ENCODE measurements at regions not wholly inside any gene's neighbourhood (a gene's known extent, or its start where the extent isn't known, plus 50 kb on each side); places are given as distances from the start of the nearest gene placed in this dataset.

- H3K4me1 ChIP-seq (ENCODE audit: control insufficient read depth, low read length), result no peaks in the 10 kb centered on the region
- H3K27ac ChIP-seq (ENCODE audit: low read depth, low read length), result no peak overlapping the region
- H3K79me2 ChIP-seq (ENCODE audit: control insufficient read depth, low read length), result no peaks in the 10 kb centered on the region
- no peaks in the 10 kb centered on the region for H3K36me3 ChIP-seq (ENCODE audit: control insufficient read depth, low read length)
- H3F3A ChIP-seq (ENCODE audit: control insufficient read depth, insufficient read depth), result no peaks in the 10 kb centered on the region
- H3K4me3 ChIP-seq (ENCODE audit: low read length), result no peak overlapping the region
- no peak overlapping the region for H3K4me2 ChIP-seq (ENCODE audit: low read length)
- TF ChIP-seq EZH2phosphoT487 (IDR thresholded peaks at IDR 0.05; ENCODE audit: borderline replicate concordance, low read length) (no peak), CTCF (IDR thresholded peaks at IDR 0.05; ENCODE audit: low read depth, low read length, poor library complexity, severe bottlenecking) (no peak)
- H3K9me2 ChIP-seq (replicated peaks; ENCODE audit: control insufficient read depth, low read length), result no peaks in the 10 kb centered on the region
- no peaks in the 10 kb centered on the region for H4K20me1 ChIP-seq (ENCODE audit: control insufficient read depth, insufficient read depth, low read depth, low read length)
- H3K27me3 ChIP-seq (ENCODE audit: control insufficient read depth, low read length), result peaks cover 3% of the 10 kb centered on the region; the same call in 1 of the 2 replicates
- no peaks in the 10 kb centered on the region for H3K9me3 ChIP-seq (ENCODE audit: control insufficient read depth, insufficient read depth, low read length)
Measured at GRCh38 chr3:30286811-30287210, 319.6 kb upstream of the TGFBR2 start.

GRCh38 chr3:30288830-30289229 is 317.6 kb upstream of the TGFBR2 start:
- Histone ChIP-seq H3K9me3 (ENCODE audit: control insufficient read depth, insufficient read depth, low read length) (no peaks in the 10 kb centered on the region), H3F3A (ENCODE audit: control insufficient read depth, insufficient read depth) (no peaks in the 10 kb centered on the region), H3K9me2 (replicated peaks; ENCODE audit: control insufficient read depth, low read length) (no peaks in the 10 kb centered on the region), H4K20me1 (ENCODE audit: control insufficient read depth, insufficient read depth, low read depth, low read length) (no peaks in the 10 kb centered on the region), H3K79me2 (ENCODE audit: control insufficient read depth, low read length) (no peaks in the 10 kb centered on the region), H3K4me2 (ENCODE audit: low read length) (no peak overlapping the region), H3K4me1 (ENCODE audit: control insufficient read depth, low read length) (peaks cover 4% of the 10 kb centered on the region; the same call in 1 of the 2 replicates), H3K27ac (ENCODE audit: low read depth, low read length) (no peak overlapping the region), H3K27me3 (ENCODE audit: control insufficient read depth, low read length) (peaks cover 3% of the 10 kb centered on the region; the same call in 1 of the 2 replicates), H3K36me3 (ENCODE audit: control insufficient read depth, low read length) (no peaks in the 10 kb centered on the region), H3K4me3 (ENCODE audit: low read length) (no peak overlapping the region)
- TF ChIP-seq EZH2phosphoT487 (IDR thresholded peaks at IDR 0.05; ENCODE audit: borderline replicate concordance, low read length) (no peak), CTCF (IDR thresholded peaks at IDR 0.05; ENCODE audit: low read depth, low read length, poor library complexity, severe bottlenecking) (no peak)

GRCh38 chr3:30289324-30289723 is 317.1 kb upstream of the TGFBR2 start:
- no peaks in the 10 kb centered on the region for H4K20me1 ChIP-seq (ENCODE audit: control insufficient read depth, insufficient read depth, low read depth, low read length)
- H3K9me3 ChIP-seq (ENCODE audit: control insufficient read depth, insufficient read depth, low read length), result no peaks in the 10 kb centered on the region
- no peak for TF ChIP-seq CTCF (IDR thresholded peaks at IDR 0.05; ENCODE audit: low read depth, low read length, poor library complexity, severe bottlenecking)
- no peak for TF ChIP-seq EZH2phosphoT487 (IDR thresholded peaks at IDR 0.05; ENCODE audit: borderline replicate concordance, low read length)
- no peaks in the 10 kb centered on the region for H3K36me3 ChIP-seq (ENCODE audit: control insufficient read depth, low read length)
- H3K4me1 ChIP-seq (ENCODE audit: control insufficient read depth, low read length), result peaks cover 4% of the 10 kb centered on the region; the same call in 1 of the 2 replicates
- H3K9me2 ChIP-seq (replicated peaks; ENCODE audit: control insufficient read depth, low read length), result no peaks in the 10 kb centered on the region
- H3F3A ChIP-seq (ENCODE audit: control insufficient read depth, insufficient read depth), result no peaks in the 10 kb centered on the region
- no peak overlapping the region for H3K27ac ChIP-seq (ENCODE audit: low read depth, low read length)
- H3K79me2 ChIP-seq (ENCODE audit: control insufficient read depth, low read length), result no peaks in the 10 kb centered on the region
- H3K27me3 ChIP-seq (ENCODE audit: control insufficient read depth, low read length), result peaks cover 3% of the 10 kb centered on the region; the same call in 1 of the 2 replicates
- H3K4me3 ChIP-seq (ENCODE audit: low read length), result no peak overlapping the region
- H3K4me2 ChIP-seq (ENCODE audit: low read length), result no peak overlapping the region

All from DOHH2 (cell line).